ENCODE measurements at regions not wholly inside any gene's neighbourhood (a gene's known extent, or its start where the extent isn't known, plus 50 kb on each side); places are given as distances from the start of the nearest gene placed in this dataset.

- TF ChIP-seq SP1 (IDR thresholded peaks at IDR 0.05) (no peak), ZNF384 (IDR thresholded peaks at IDR 0.05) (no peak)
These were observed 78.7 kb upstream of the TYRP1 start for GRCh38 chr9:12614488-12614887.
